Ishikawa (cell line): ENCODE measurements at regions not wholly inside any gene's neighbourhood (a gene's known extent, or its start where the extent isn't known, plus 50 kb on each side); places are given as distances from the start of the nearest gene placed in this dataset.

ENCODE experiments used
- CEBPB ChIP-seq: IDR thresholded peaks from 2 replicates; pipeline ENCODE4 v1.6.1; 2012
- CREB1 ChIP-seq: IDR thresholded peaks from 2 replicates; pipeline ENCODE4 v1.6.1; 2012; ENCODE audit warnings: low read depth
- EGR1 ChIP-seq: IDR thresholded peaks from 2 replicates; pipeline ENCODE4 v1.6.1; 2012
- EP300 ChIP-seq: IDR thresholded peaks from 2 replicates; pipeline ENCODE4 v1.6.1; 2012; ENCODE audit warnings: borderline replicate concordance
- FOXM1 ChIP-seq: IDR thresholded peaks from 2 replicates; pipeline ENCODE4 v1.6.1; 2012; ENCODE audit warnings: low read depth, borderline replicate concordance
- NFIC ChIP-seq: IDR thresholded peaks from 2 replicates; pipeline ENCODE4 v1.6.1; 2012
- RAD21 ChIP-seq: IDR thresholded peaks from 2 replicates; pipeline ENCODE4 v1.6.1; 2012; ENCODE audit warnings: low read depth
- TAF1 ChIP-seq: IDR thresholded peaks from 2 replicates; pipeline ENCODE4 v1.6.1; 2012; ENCODE audit warnings: low read depth, mild to moderate bottlenecking
- TCF12 ChIP-seq: IDR thresholded peaks from 2 replicates; pipeline ENCODE4 v1.6.1; 2012; ENCODE audit warnings: low read depth
- TEAD4 ChIP-seq: IDR thresholded peaks from 2 replicates; pipeline ENCODE4 v1.6.1; 2012
- YY1 ChIP-seq: IDR thresholded peaks from 2 replicates; pipeline ENCODE4 v1.6.1; 2012; ENCODE audit warnings: low read depth
- ZBTB7A ChIP-seq: IDR thresholded peaks from 2 replicates; pipeline ENCODE4 v1.6.1; 2012; ENCODE audit warnings: low read depth
- TF ChIP-seq, protein P1 (sequence below): IDR thresholded peaks from 2 replicates; pipeline ENCODE4 v1.6.1; 2012
- TF ChIP-seq, protein P2 (sequence below): IDR thresholded peaks from 2 replicates; pipeline ENCODE4 v1.6.1; 2012; ENCODE audit warnings: low read depth, mild to moderate bottlenecking
- TF ChIP-seq, protein P3 (sequence below): IDR thresholded peaks from 2 replicates; pipeline ENCODE4 v1.6.1; 2012

DNA sequence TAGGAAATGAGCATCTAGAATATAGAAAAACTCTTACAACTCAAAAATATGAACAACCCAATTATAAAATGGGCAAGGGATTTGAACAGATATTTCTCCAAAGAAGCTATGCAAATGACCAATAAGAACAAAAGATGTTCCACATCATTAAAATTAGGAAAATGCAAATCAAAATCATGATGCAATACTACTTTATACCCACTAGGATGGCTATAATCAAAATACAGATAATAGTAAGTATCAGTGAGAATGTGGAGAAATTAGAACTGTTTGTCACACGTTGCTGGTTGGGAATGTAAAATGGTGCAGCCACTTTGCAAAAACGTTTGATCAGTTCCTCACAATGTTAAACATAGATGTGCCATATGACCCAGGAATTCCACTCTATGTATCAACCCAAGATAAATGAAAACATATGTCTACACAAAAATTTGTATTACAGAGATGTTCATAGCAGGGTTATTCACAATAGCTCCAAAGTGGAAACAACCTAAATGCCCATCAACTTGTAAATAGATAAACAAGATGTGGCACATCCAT, 558.4 kb downstream of the SLC4A3 start:
- TF ChIP-seq TCF12 (no peak), CEBPB (no peak), EP300 (no peak), FOXM1 (no peak), YY1 (no peak), TEAD4 (no peak)
- TF ChIP-seq, protein P1, sequence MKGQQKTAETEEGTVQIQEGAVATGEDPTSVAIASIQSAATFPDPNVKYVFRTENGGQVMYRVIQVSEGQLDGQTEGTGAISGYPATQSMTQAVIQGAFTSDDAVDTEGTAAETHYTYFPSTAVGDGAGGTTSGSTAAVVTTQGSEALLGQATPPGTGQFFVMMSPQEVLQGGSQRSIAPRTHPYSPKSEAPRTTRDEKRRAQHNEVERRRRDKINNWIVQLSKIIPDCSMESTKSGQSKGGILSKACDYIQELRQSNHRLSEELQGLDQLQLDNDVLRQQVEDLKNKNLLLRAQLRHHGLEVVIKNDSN: no peak
- TF ChIP-seq, protein P2, sequence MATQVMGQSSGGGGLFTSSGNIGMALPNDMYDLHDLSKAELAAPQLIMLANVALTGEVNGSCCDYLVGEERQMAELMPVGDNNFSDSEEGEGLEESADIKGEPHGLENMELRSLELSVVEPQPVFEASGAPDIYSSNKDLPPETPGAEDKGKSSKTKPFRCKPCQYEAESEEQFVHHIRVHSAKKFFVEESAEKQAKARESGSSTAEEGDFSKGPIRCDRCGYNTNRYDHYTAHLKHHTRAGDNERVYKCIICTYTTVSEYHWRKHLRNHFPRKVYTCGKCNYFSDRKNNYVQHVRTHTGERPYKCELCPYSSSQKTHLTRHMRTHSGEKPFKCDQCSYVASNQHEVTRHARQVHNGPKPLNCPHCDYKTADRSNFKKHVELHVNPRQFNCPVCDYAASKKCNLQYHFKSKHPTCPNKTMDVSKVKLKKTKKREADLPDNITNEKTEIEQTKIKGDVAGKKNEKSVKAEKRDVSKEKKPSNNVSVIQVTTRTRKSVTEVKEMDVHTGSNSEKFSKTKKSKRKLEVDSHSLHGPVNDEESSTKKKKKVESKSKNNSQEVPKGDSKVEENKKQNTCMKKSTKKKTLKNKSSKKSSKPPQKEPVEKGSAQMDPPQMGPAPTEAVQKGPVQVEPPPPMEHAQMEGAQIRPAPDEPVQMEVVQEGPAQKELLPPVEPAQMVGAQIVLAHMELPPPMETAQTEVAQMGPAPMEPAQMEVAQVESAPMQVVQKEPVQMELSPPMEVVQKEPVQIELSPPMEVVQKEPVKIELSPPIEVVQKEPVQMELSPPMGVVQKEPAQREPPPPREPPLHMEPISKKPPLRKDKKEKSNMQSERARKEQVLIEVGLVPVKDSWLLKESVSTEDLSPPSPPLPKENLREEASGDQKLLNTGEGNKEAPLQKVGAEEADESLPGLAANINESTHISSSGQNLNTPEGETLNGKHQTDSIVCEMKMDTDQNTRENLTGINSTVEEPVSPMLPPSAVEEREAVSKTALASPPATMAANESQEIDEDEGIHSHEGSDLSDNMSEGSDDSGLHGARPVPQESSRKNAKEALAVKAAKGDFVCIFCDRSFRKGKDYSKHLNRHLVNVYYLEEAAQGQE: no peak

DNA sequence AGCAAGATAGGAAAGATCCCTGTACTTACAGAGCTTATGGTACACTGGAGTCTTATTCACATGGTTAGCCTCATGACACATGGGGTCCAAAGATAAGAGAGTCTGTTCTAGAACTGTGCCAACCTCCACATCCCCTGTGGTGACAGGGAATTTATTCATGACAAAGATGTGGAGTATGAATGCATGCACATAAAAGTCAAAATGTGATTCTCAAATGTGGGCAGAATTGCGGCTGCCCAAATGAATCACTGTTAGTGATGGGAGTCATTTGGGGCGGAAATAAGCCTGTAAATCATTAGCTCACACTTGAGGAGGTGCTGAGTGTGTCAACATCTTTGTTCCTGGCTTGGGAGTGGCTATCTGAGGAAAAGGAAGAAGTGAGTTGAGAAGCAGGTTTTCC, 560.6 kb downstream of the SLC4A3 start:
- TF ChIP-seq NFIC: no peak
- TF ChIP-seq CEBPB: no peak
- no peak for TF ChIP-seq TCF12
- TF ChIP-seq YY1: no peak
- TF ChIP-seq TAF1: no peak
- TF ChIP-seq, protein P2: no peak
- TF ChIP-seq EGR1: no peak
- TF ChIP-seq TEAD4: no peak
- no peak for TF ChIP-seq ZBTB7A
- no peak for TF ChIP-seq RAD21
- TF ChIP-seq, protein P1: no peak

DNA sequence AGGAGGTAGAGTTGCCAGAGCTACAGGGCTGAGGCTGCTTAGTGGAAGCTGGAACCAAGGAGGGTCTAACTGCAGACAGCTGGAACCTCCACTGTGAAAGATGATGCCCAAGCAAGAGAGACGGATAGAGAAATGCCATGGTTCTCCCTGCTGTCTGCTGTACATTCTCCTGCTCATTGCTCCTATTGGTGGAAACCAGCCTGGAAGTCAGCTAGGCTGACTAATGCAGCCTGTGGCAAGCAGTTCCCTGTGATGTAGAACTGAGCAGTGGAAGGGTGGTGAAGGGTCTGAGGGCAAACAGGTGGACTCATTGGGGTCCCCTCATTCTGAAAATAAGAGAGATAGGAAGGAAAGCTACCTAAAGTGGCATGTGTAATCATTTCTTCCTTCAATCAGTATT, 563.6 kb downstream of the SLC4A3 start:
- TF ChIP-seq TEAD4 (no peak), TAF1 (no peak), EP300 (no peak), RAD21 (no peak), EGR1 (no peak), CEBPB (no peak), FOXM1 (no peak)
- TF ChIP-seq, protein P3, sequence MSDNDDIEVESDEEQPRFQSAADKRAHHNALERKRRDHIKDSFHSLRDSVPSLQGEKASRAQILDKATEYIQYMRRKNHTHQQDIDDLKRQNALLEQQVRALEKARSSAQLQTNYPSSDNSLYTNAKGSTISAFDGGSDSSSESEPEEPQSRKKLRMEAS: no peak

DNA sequence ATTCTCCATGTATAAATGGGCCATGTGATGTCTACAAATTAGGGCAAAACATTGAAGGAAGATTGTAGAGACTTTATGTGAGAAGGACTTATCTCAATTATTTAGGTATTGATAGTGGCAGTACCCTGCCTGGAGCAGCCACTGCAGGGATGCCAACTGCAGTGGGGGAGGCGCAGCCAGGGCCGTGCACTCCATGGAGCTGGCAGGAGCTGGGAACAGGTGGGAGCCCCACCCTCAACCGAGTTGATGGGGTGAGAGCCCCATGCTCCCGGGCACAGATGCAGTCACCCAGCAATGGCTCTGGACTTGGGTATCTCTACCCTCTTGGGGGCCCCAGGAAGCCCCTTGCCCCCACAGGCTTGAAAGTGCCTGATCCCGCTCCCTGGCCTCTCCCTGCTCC, 564.3 kb downstream of the SLC4A3 start:
- TF ChIP-seq EP300 (no peak), ZBTB7A (no peak)

DNA sequence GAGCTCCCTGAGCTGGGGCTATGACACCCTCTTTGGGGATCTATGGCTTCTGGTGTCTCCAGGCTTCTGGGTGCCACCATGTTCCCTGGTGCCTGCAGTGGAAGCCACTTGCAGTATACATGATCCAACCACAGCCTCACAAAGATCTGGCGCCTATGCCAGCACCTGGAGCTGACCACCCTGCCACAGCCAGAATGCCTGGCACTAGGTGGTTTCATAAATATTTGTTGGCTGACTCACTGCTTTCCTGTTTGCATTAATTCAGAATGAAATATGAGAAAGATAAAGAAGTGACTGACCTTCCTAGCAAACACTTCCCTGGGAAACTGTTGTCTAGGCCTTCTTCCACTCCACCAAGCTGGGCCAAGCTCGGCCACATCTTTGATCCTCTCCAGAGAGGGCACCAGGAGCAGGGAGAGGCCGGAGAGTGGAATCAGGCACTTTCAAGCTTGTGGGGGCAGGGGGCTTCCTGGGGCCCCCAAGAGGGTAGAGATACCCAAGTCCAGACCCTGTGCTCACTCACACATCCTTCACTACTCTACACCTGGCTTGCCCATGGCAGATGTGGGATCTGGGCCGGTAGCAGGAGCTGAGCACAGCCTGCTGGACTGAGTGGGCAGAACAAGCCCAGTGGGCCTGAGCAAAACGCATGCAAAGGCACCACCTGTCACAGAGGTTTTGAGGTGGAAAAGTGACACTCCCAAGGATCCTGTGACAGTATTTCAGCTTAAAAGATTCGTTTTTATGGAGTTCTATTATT, 565.7 kb downstream of the SLC4A3 start:
- no peak for TF ChIP-seq FOXM1
- no peak for TF ChIP-seq TCF12
- no peak for TF ChIP-seq ZBTB7A
- no peak for TF ChIP-seq EGR1
- TF ChIP-seq, protein P3: no peak
- no peak for TF ChIP-seq EP300
- TF ChIP-seq, protein P2: no peak
- TF ChIP-seq TAF1: no peak
- no peak for TF ChIP-seq YY1
- no peak for TF ChIP-seq NFIC
- TF ChIP-seq TEAD4: no peak
- TF ChIP-seq, protein P1: no peak
- TF ChIP-seq CREB1: no peak
- no peak for TF ChIP-seq CEBPB
- no peak for TF ChIP-seq RAD21
